ENCODE measurements at regions not wholly inside any gene's neighbourhood (a gene's known extent, or its start where the extent isn't known, plus 50 kb on each side); places are given as distances from the start of the nearest gene placed in this dataset.

GRCh38 chr17:70552982-70553334 is 383.6 kb downstream of the KCNJ2 start:
- no peaks in the 10 kb centered on the region for H3K36me3 ChIP-seq (ENCODE audit: control insufficient read depth, insufficient read depth, low read length)
- DNase-seq, result no peak
- H3K27me3 ChIP-seq (replicated peaks; ENCODE audit: control insufficient read depth, insufficient read depth, low read length, poor library complexity, severe bottlenecking), result no peaks in the 10 kb centered on the region
- no peaks in the 10 kb centered on the region for H3K9me3 ChIP-seq (ENCODE audit: control insufficient read depth, low read length)
- H3K4me1 ChIP-seq (ENCODE audit: control insufficient read depth, insufficient read depth, low read length, poor library complexity, severe bottlenecking), result no peaks in the 10 kb centered on the region
- H3K27ac ChIP-seq (ENCODE audit: insufficient read depth, low read length, poor library complexity, severe bottlenecking), result no peak overlapping the region
- no peak overlapping the region for H3K4me3 ChIP-seq (ENCODE audit: insufficient read depth, low read depth, low read length, poor library complexity, severe bottlenecking)

GRCh38 chr17:70555723-70556122 is 386.4 kb downstream of the KCNJ2 start:
- no peak overlapping the region for H3K27ac ChIP-seq (ENCODE audit: insufficient read depth, low read length, poor library complexity, severe bottlenecking)
- no peak overlapping the region for H3K4me3 ChIP-seq (ENCODE audit: insufficient read depth, low read depth, low read length, poor library complexity, severe bottlenecking)
- H3K4me1 ChIP-seq (ENCODE audit: control insufficient read depth, insufficient read depth, low read length, poor library complexity, severe bottlenecking), result no peaks in the 10 kb centered on the region
- no peaks in the 10 kb centered on the region for H3K36me3 ChIP-seq (ENCODE audit: control insufficient read depth, insufficient read depth, low read length)
- no peaks in the 10 kb centered on the region for H3K9me3 ChIP-seq (ENCODE audit: control insufficient read depth, low read length)
- no peaks in the 10 kb centered on the region for H3K27me3 ChIP-seq (replicated peaks; ENCODE audit: control insufficient read depth, insufficient read depth, low read length, poor library complexity, severe bottlenecking)
- no peak for DNase-seq

GRCh38 chr17:70558821-70559220 is 389.5 kb downstream of the KCNJ2 start:
- H3K36me3 ChIP-seq (ENCODE audit: control insufficient read depth, insufficient read depth, low read length), result no peaks in the 10 kb centered on the region
- H3K9me3 ChIP-seq (ENCODE audit: control insufficient read depth, low read length), result no peaks in the 10 kb centered on the region
- H3K4me3 ChIP-seq (ENCODE audit: insufficient read depth, low read depth, low read length, poor library complexity, severe bottlenecking), result no peak overlapping the region
- H3K27ac ChIP-seq (ENCODE audit: insufficient read depth, low read length, poor library complexity, severe bottlenecking), result no peak overlapping the region
- H3K27me3 ChIP-seq (replicated peaks; ENCODE audit: control insufficient read depth, insufficient read depth, low read length, poor library complexity, severe bottlenecking), result no peaks in the 10 kb centered on the region
- no peak for DNase-seq
- no peaks in the 10 kb centered on the region for H3K4me1 ChIP-seq (ENCODE audit: control insufficient read depth, insufficient read depth, low read length, poor library complexity, severe bottlenecking)

- no peak overlapping the region for H3K4me3 ChIP-seq (ENCODE audit: insufficient read depth, low read depth, low read length, poor library complexity, severe bottlenecking)
- H3K36me3 ChIP-seq (ENCODE audit: control insufficient read depth, insufficient read depth, low read length), result no peaks in the 10 kb centered on the region
- no peaks in the 10 kb centered on the region for H3K27me3 ChIP-seq (replicated peaks; ENCODE audit: control insufficient read depth, insufficient read depth, low read length, poor library complexity, severe bottlenecking)
- H3K4me1 ChIP-seq (ENCODE audit: control insufficient read depth, insufficient read depth, low read length, poor library complexity, severe bottlenecking), result no peaks in the 10 kb centered on the region
- H3K9me3 ChIP-seq (ENCODE audit: control insufficient read depth, low read length), result no peaks in the 10 kb centered on the region
- no peak overlapping the region for H3K27ac ChIP-seq (ENCODE audit: insufficient read depth, low read length, poor library complexity, severe bottlenecking)
- no peak for DNase-seq
Observed at GRCh38 chr17:70560471-70560870, 391.1 kb downstream of the KCNJ2 start.

GRCh38 chr17:70562137-70562536 is 392.8 kb downstream of the KCNJ2 start:
- no peak overlapping the region for H3K27ac ChIP-seq (ENCODE audit: insufficient read depth, low read length, poor library complexity, severe bottlenecking)
- H3K27me3 ChIP-seq (replicated peaks; ENCODE audit: control insufficient read depth, insufficient read depth, low read length, poor library complexity, severe bottlenecking), result no peaks in the 10 kb centered on the region
- no peaks in the 10 kb centered on the region for H3K4me1 ChIP-seq (ENCODE audit: control insufficient read depth, insufficient read depth, low read length, poor library complexity, severe bottlenecking)
- H3K9me3 ChIP-seq (ENCODE audit: control insufficient read depth, low read length), result no peaks in the 10 kb centered on the region
- H3K4me3 ChIP-seq (ENCODE audit: insufficient read depth, low read depth, low read length, poor library complexity, severe bottlenecking), result no peak overlapping the region
- DNase-seq, result no peak
- H3K36me3 ChIP-seq (ENCODE audit: control insufficient read depth, insufficient read depth, low read length), result no peaks in the 10 kb centered on the region

DNA sequence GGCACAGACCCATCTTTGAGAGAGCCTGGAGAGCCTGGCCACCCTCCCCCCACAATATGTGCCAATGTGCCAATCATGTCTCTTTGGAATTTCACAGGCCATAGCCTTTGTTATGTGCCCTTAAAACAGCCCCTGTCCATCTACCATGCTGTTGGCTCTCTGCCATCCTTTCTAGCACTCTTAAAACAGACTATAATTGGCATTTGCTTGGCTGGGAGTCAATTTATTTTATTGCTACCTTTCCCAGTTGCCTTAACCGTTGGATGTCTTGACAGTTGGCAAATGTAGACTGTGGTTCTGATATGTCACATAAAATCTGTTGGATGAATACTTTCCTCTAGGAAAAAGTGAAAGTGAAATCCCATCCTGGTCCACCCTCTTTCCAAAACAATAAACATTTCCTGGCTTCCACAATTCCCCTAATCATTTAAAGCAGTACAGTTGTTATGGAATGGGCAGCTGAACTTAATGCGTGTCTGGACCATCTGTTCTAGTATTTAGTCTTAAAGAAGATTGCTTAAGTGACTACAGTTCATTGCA is 394.0 kb downstream of the KCNJ2 start:
- Histone ChIP-seq H3K27me3 (replicated peaks; ENCODE audit: control insufficient read depth, insufficient read depth, low read length, poor library complexity, severe bottlenecking) (no peaks in the 10 kb centered on the region), H3K4me3 (ENCODE audit: insufficient read depth, low read depth, low read length, poor library complexity, severe bottlenecking) (no peak overlapping the region), H3K4me1 (ENCODE audit: control insufficient read depth, insufficient read depth, low read length, poor library complexity, severe bottlenecking) (no peaks in the 10 kb centered on the region), H3K9me3 (ENCODE audit: control insufficient read depth, low read length) (no peaks in the 10 kb centered on the region), H3K27ac (ENCODE audit: insufficient read depth, low read length, poor library complexity, severe bottlenecking) (no peak overlapping the region), H3K36me3 (ENCODE audit: control insufficient read depth, insufficient read depth, low read length) (no peaks in the 10 kb centered on the region)
- DNase-seq, result no peak

GRCh38 chr17:70564006-70564620 is 394.8 kb downstream of the KCNJ2 start:
- no peak for DNase-seq
- no peak overlapping the region for H3K4me3 ChIP-seq (ENCODE audit: insufficient read depth, low read depth, low read length, poor library complexity, severe bottlenecking)
- H3K27me3 ChIP-seq (replicated peaks; ENCODE audit: control insufficient read depth, insufficient read depth, low read length, poor library complexity, severe bottlenecking), result no peaks in the 10 kb centered on the region
- H3K36me3 ChIP-seq (ENCODE audit: control insufficient read depth, insufficient read depth, low read length), result no peaks in the 10 kb centered on the region
- H3K27ac ChIP-seq (ENCODE audit: insufficient read depth, low read length, poor library complexity, severe bottlenecking), result no peak overlapping the region
- no peaks in the 10 kb centered on the region for H3K9me3 ChIP-seq (ENCODE audit: control insufficient read depth, low read length)
- no peaks in the 10 kb centered on the region for H3K4me1 ChIP-seq (ENCODE audit: control insufficient read depth, insufficient read depth, low read length, poor library complexity, severe bottlenecking)

DNA sequence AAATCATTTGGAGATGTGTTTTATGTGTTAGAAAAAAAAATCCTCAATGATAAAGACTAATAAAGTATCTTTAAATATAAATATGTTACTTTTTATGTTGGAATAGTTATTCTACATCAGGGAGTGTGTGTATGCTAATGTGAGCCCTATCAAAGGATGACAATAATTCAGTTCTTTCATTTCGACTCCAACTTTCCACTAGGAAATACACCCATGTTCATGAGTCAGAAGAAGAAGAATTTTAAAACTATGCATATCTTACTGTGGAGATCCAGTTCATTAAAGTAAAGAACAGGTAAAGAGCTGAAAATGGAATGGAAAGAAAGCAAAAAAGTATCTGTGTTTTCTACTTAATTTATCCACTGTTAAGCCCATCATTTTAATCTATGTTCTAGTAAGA is 399.8 kb downstream of the KCNJ2 start:
- no peaks in the 10 kb centered on the region for H3K4me1 ChIP-seq (ENCODE audit: control insufficient read depth, insufficient read depth, low read length, poor library complexity, severe bottlenecking)
- no peaks in the 10 kb centered on the region for H3K27me3 ChIP-seq (replicated peaks; ENCODE audit: control insufficient read depth, insufficient read depth, low read length, poor library complexity, severe bottlenecking)
- H3K27ac ChIP-seq (ENCODE audit: insufficient read depth, low read length, poor library complexity, severe bottlenecking), result no peak overlapping the region
- H3K36me3 ChIP-seq (ENCODE audit: control insufficient read depth, insufficient read depth, low read length), result no peaks in the 10 kb centered on the region
- no peak for DNase-seq
- no peaks in the 10 kb centered on the region for H3K9me3 ChIP-seq (ENCODE audit: control insufficient read depth, low read length)
- no peak overlapping the region for H3K4me3 ChIP-seq (ENCODE audit: insufficient read depth, low read depth, low read length, poor library complexity, severe bottlenecking)

- H3K27ac ChIP-seq (ENCODE audit: insufficient read depth, low read length, poor library complexity, severe bottlenecking), result no peak overlapping the region
Observed at GRCh38 chr17:70577456-70577855, 408.1 kb downstream of the KCNJ2 start.

DNA sequence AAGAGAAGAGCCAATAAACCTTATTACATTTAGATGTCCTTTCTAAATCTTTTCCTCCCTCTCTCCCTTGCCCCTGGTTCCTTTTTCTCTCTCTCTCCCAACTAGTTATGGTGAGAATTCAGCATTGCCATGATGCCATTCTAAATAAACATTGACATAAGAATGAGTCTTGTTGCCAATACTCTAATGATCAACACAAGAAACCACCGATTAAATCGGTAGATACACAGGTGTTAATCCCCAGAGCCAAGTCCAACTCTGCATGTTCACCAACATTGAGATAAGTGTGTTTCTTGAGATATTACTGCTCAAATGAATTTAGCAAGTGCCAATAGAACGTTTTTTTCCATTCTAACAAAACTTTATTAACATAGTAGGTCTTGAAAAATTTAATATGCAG is 412.1 kb downstream of the KCNJ2 start:
- no peaks in the 10 kb centered on the region for H3K36me3 ChIP-seq (ENCODE audit: control insufficient read depth, insufficient read depth, low read length)
- H3K27me3 ChIP-seq (replicated peaks; ENCODE audit: control insufficient read depth, insufficient read depth, low read length, poor library complexity, severe bottlenecking), result no peaks in the 10 kb centered on the region
- DNase-seq, result no peak
- H3K4me1 ChIP-seq (ENCODE audit: control insufficient read depth, insufficient read depth, low read length, poor library complexity, severe bottlenecking), result no peaks in the 10 kb centered on the region
- H3K27ac ChIP-seq (ENCODE audit: insufficient read depth, low read length, poor library complexity, severe bottlenecking), result no peak overlapping the region
- H3K4me3 ChIP-seq (ENCODE audit: insufficient read depth, low read depth, low read length, poor library complexity, severe bottlenecking), result no peak overlapping the region
- no peaks in the 10 kb centered on the region for H3K9me3 ChIP-seq (ENCODE audit: control insufficient read depth, low read length)

More at GRCh38 chr17:70577456-70577855, 408.1 kb downstream of the KCNJ2 start:
- H3K9me3 ChIP-seq (ENCODE audit: control insufficient read depth, low read length), result no peaks in the 10 kb centered on the region
- H3K4me1 ChIP-seq (ENCODE audit: control insufficient read depth, insufficient read depth, low read length, poor library complexity, severe bottlenecking), result no peaks in the 10 kb centered on the region
- H3K4me3 ChIP-seq (ENCODE audit: insufficient read depth, low read depth, low read length, poor library complexity, severe bottlenecking), result no peak overlapping the region
- H3K27me3 ChIP-seq (replicated peaks; ENCODE audit: control insufficient read depth, insufficient read depth, low read length, poor library complexity, severe bottlenecking), result no peaks in the 10 kb centered on the region
- H3K36me3 ChIP-seq (ENCODE audit: control insufficient read depth, insufficient read depth, low read length), result no peaks in the 10 kb centered on the region
- DNase-seq, result no peak
